ENCODE measurements at regions not wholly inside any gene's neighbourhood (a gene's known extent, or its start where the extent isn't known, plus 50 kb on each side); places are given as distances from the start of the nearest gene placed in this dataset.
"Not testable (repeated sequence)": the region's sequence is repeated elsewhere in the genome, so short reads cannot be mapped to it uniquely, and the experiment has no call there.

GRCh38 chr5:145429170-145429569, 406.0 kb downstream of the PRELID2 start:
- TF ChIP-seq CTCF (IDR thresholded peaks at IDR 0.05; ENCODE audit: insufficient read depth, missing control alignments) = no peak
- FAIRE-seq = no peak
- DNase-seq (ENCODE audit: insufficient read length, low spot score) = no peak

GRCh38 chr5:145408048-145408341, 427.1 kb downstream of the PRELID2 start:
- TF ChIP-seq CTCF (IDR thresholded peaks at IDR 0.05; ENCODE audit: insufficient read depth, missing control alignments) = no peak
- DNase-seq (ENCODE audit: insufficient read length, low spot score) (no peak), FAIRE-seq (no peak)

GRCh38 chr5:145407300-145408047, 427.7 kb downstream of the PRELID2 start:
- no peak for TF ChIP-seq CTCF (IDR thresholded peaks at IDR 0.05; ENCODE audit: insufficient read depth, missing control alignments)
- DNase-seq (ENCODE audit: insufficient read length, low spot score) (no peak), FAIRE-seq (no peak)

- no peak for FAIRE-seq
- TF ChIP-seq CTCF (IDR thresholded peaks at IDR 0.05; ENCODE audit: insufficient read depth, missing control alignments) = no peak
- no peak for DNase-seq (ENCODE audit: insufficient read length, low spot score)
These were observed 431.1 kb downstream of the PRELID2 start for GRCh38 chr5:145403992-145404391.

- DNase-seq (ENCODE audit: insufficient read length, low spot score) (no peak), FAIRE-seq (no peak)
- no peak for TF ChIP-seq CTCF (IDR thresholded peaks at IDR 0.05; ENCODE audit: insufficient read depth, missing control alignments)
These were observed 438.3 kb downstream of the PRELID2 start for GRCh38 chr5:145396888-145397287.

GRCh38 chr5:145395151-145395550, 440.0 kb downstream of the PRELID2 start:
- DNase-seq (ENCODE audit: insufficient read length, low spot score); FAIRE-seq: not testable (repeated sequence)

- DNase-seq (ENCODE audit: insufficient read length, low spot score) (no peak), FAIRE-seq (no peak)
- TF ChIP-seq CTCF (IDR thresholded peaks at IDR 0.05; ENCODE audit: insufficient read depth, missing control alignments) = no peak
These were observed 441.7 kb downstream of the PRELID2 start for GRCh38 chr5:145393426-145393825.

- DNase-seq (ENCODE audit: insufficient read length, low spot score) (no peak), FAIRE-seq (no peak)
- no peak for TF ChIP-seq CTCF (IDR thresholded peaks at IDR 0.05; ENCODE audit: insufficient read depth, missing control alignments)
These were observed 446.1 kb downstream of the PRELID2 start for GRCh38 chr5:145389047-145389446.
